GM20000 (cell line): ENCODE measurements at regions not wholly inside any gene's neighbourhood (a gene's known extent, or its start where the extent isn't known, plus 50 kb on each side); places are given as distances from the start of the nearest gene placed in this dataset.
"Not testable (repeated sequence)": the region's sequence is repeated elsewhere in the genome, so short reads cannot be mapped to it uniquely, and the experiment has no call there.

Experiments
- DNase-seq: peaks from one replicate; pipeline ENCODE4 v3.0.0; 2012; ENCODE audit warnings: low spot score
- TF ChIP-seq, protein P1 (sequence below): IDR thresholded peaks from 2 replicates; pipeline ENCODE4 v1.5.1; 2012; ENCODE audit warnings: mild to moderate bottlenecking, control low read depth; ENCODE audit errors: extremely low read depth, missing control alignments

DNA sequence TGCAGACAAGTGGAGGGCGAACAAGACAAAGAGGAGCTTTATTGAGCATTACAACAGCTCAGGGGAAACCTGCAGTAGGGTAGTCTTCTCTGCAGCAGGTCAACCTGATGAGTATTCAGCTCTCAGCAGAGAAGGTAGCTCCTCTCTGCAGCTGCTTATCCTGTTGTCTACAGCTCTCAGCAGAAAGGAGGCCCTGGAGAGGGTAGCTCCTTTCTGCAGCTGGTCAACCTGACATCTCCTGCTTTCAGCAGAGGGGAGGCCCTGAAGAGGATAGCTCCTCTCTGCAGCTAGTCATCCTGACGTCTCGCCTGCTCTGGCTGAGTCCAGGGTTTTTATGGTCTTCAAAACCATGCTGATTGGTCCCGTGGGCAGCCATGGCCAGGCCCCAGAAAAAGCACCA lies 113.6 kb downstream of the CD24 start:
- TF ChIP-seq, protein P1, sequence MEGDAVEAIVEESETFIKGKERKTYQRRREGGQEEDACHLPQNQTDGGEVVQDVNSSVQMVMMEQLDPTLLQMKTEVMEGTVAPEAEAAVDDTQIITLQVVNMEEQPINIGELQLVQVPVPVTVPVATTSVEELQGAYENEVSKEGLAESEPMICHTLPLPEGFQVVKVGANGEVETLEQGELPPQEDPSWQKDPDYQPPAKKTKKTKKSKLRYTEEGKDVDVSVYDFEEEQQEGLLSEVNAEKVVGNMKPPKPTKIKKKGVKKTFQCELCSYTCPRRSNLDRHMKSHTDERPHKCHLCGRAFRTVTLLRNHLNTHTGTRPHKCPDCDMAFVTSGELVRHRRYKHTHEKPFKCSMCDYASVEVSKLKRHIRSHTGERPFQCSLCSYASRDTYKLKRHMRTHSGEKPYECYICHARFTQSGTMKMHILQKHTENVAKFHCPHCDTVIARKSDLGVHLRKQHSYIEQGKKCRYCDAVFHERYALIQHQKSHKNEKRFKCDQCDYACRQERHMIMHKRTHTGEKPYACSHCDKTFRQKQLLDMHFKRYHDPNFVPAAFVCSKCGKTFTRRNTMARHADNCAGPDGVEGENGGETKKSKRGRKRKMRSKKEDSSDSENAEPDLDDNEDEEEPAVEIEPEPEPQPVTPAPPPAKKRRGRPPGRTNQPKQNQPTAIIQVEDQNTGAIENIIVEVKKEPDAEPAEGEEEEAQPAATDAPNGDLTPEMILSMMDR: no peak
- no peak for DNase-seq

DNA sequence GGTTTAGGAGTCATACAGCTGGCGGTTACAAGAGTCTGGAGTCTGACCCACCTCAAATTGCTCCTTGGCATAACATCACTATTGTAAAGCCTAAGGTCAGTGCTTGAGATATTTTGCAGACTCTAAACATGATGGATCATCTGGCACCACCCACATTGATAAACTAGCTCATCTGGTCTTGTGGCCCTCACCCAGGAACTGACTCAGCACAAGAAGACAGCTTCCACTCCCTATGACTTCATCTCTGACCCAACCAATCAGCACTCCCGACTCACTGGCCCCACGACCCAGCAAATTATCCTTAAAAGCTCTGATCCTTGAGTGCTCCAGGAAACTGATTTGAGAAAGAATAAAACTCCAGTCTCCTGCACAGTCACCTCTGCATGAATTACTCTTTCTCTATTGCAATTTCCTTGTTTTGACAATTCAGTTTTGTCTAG lies 115.9 kb downstream of the CD24 start:
- DNase-seq: no peak
- TF ChIP-seq, protein P1: no peak

DNA sequence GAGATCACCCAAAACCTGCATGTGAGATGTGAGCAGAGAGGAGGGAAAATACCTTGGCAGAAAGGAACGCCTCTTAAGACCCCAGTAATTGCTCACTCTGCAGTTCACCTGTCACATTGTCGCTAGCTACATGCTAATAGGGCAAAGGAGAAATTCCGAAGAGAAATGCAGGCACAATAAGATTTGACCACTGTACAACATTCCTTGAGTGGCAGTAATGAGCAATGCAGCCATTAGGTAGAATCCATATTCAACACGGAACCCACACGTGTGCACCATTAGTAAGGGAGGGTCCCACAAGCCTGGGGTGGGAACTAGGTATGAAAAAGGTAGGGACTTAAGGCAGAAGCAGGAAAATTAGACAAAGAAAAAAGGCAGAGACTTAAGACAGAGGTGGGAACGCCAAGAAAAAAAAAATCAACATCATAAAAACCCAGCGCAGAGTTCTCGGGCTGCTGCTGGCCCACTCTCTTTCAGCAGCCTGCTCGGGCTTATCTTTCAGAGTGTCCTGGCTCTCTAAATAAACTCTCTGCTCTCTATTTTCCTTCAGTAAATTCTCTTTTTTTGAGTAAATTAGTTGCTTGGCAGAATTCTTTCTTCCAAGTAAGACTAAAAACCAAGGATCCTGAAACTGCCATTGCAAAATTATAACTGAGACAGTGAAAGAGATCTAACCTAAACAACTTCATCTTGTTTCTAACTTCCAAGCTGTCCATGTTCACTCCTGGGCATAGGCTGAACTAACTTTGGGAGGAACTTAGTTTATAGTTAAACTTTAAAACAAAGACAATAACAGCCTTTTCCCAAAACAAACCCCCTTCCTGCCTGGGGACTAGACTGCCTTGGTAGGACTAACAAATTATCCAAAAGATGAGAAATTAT lies 116.5 kb downstream of the CD24 start:
- TF ChIP-seq, protein P1: no peak
- DNase-seq: no peak

DNA sequence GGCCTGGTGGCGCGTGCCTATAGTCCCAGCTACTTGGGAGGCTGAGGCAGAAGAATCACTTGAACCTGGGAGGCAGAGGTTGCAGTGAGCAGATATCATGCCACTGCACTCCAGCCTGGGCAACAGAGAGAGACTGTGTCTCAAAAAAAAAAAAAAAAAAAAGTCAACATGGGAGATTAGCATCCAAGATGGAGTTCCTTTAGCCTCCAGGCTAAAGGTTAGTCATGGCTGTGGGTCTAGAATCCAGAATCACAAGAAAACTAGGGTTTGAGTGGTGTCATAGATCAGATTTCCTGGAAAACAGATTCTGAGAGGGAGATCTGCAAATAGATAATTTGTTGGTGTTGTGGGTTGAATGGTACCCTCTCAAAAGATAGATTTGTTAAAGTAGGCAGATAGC lies 117.2 kb downstream of the CD24 start:
- not testable (repeated sequence) for DNase-seq

DNA sequence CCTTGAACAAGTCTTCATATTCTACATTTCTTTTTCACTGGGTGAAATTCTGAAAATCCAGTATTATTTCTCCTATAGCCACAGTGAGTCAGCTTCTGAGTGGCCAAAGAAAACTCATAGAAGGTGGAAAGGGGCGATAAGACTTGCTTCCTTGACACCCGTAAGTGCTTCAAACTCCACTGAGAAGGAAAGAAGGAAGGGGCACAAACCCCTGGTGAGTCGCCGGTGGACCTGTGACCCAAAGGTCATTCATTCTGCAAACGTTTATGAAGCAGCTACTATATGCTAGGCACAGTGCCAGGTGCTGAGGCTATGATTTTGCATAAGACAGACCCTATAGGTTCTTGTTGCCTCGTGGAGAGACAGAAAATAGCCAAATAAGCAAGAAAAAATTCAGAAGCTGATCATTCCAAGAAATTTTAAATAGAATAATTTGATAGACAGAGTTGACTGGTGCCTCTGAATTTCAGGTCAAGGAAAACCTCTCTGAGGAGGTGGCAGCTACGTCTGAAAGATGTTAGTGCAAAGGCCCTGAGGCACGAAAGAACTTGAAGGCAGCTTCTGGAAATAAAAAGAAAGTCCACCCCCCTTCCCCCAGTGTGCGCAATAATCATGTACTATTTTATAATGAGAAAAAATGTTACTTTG lies 118.2 kb downstream of the CD24 start:
- no peak for DNase-seq
- TF ChIP-seq, protein P1: no peak

DNA sequence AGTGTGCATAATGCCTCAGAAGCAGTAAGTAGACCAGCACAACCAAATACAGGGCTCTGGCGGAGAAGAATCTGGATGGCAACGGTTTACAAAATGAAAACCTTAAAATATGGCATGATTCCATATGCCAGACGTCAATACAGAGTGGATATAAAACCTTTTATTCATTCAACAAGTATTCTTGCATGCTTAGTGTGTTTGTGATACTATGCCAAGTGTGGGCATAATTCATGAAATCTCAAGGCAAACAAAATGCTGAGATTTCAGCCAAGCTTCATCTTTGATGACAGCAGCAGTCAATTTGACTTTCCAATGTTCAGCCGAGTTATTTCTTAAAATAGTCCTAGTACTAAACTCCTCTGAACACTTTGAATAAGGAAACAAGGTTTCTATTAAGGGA lies 119.4 kb downstream of the CD24 start:
- TF ChIP-seq, protein P1: no peak

DNA sequence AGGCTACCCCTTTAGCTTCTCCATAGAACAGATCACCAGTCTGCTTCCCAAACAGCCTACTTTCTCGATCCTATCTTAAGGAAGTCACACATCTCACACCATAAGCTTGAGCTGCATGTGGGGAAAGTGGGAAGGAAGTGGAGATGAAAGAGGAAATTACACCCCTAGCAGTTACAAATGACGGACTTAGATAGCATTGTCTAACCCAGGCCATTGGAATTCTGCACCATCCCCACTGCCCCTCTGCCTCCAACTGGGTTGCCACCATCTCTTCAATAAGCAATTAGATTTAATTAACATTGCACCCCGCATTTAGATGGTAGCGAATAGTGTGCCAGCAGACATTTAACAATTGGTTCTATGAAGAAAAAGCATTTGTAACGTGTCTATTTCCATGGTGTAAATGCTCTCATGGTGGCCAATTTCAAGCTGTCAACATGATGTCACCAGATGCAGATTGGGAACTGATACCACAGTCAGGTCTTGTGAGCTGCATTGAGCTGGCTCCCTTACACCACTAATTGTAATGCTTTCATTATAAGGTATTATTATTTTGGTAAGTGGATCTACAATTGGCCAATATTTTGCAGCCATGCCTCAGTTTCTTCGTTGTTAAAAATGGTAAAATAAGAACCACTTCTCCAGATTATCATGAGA lies 124.7 kb downstream of the CD24 start:
- TF ChIP-seq, protein P1: no peak
- peak; percentile 49 for DNase-seq

More for the DNA sequence above, 119.4 kb downstream of the CD24 start:
- no peak for DNase-seq
